K562 (cell line): ENCODE measurements at regions not wholly inside any gene's neighbourhood (a gene's known extent, or its start where the extent isn't known, plus 50 kb on each side); places are given as distances from the start of the nearest gene placed in this dataset.

Experiments
- ATAC-seq: fragments of 200-7000 bp; cut with Tn5 transposase; 3 replicates; pipeline ENCODE4 v1.9.1; 2020; ENCODE audit warnings: moderate library complexity
- BruUV-seq: library from RNA; stranded (reverse); fragments of 400-500 nt; replicated peaks from 2 replicates; lab custom pipeline; 2021; lab: Mats Ljungman, UMichigan
- CTCF ChIA-PET: fragments of 300-600 bp; formaldehyde crosslinking; extraction: SDS; loops from one replicate; lab custom pipeline; 2021; ENCODE audit warnings: low intra/inter-chr PET ratio; lab: Yijun Ruan, JAX
- POLR2A ChIA-PET: fragments of 300-600, 350-650 bp; sonication (Branson Sonifier 250); formaldehyde crosslinking; extraction: SDS; loops from one replicate; lab custom pipeline; 2021; ENCODE audit warnings: antibody characterized with exemption, inconsistent platforms; lab: Yijun Ruan, JAX
- DNase-seq, 4 experiments: peaks; one replicate each; pipeline versions ENCODE4 v3.0.0 to v3.0.0-alpha.2; 2011 to 2018; ENCODE audit warnings: low spot score in 3 of 4, mixed read lengths in 3 of 4; ENCODE audit errors: extremely low read depth in 1 of 4
- FAIRE-seq: peaks from 2 replicates; lab custom pipeline; 2011; peaks lifted over from hg19 to GRCh38; lab: Jason Lieb, UNC
- H2AFZ ChIP-seq: 2 replicates; pipeline ENCODE4 v1.6.0; 2011; ENCODE audit warnings: low read depth, low read length, control low read depth, inconsistent platforms
- H3K27ac ChIP-seq: fragments of 200-600 bp; 3 replicates; pipeline ENCODE4 v1.8.0; 2011; ENCODE audit warnings: low read depth, mild to moderate bottlenecking, control low read depth, inconsistent platforms, low read length, moderate library complexity, mixed read lengths; ENCODE audit errors: extremely low read depth
- H3K27me3 ChIP-seq, 2 experiments: fragments of 300-600 bp in 1 of 2; 2 replicates in 1 of 2; 3 replicates in 1 of 2; pipeline versions ENCODE4 v1.6.0 to v1.8.0; 2011; ENCODE audit warnings: inconsistent platforms in 2 of 2, low read length in 2 of 2, mild to moderate bottlenecking in 1 of 2, mixed read lengths in 1 of 2, moderate library complexity in 1 of 2; ENCODE audit not compliant: control insufficient read depth in 2 of 2, insufficient read depth in 2 of 2
- H3K36me3 ChIP-seq: fragments of 300-600 bp; 3 replicates; pipeline ENCODE4 v1.8.0; 2011; ENCODE audit warnings: mild to moderate bottlenecking, low read length, inconsistent platforms; ENCODE audit not compliant: control insufficient read depth, insufficient read depth
- H3K4me1 ChIP-seq, 2 experiments: fragments of 200-600 bp in 1 of 2; replicated peaks in 1 of 2; 2 replicates in 1 of 2; 3 replicates in 1 of 2; pipeline versions ENCODE4 v1.5.1 to v1.8.0; 2011; ENCODE audit warnings: inconsistent platforms in 2 of 2, low read length in 2 of 2, mild to moderate bottlenecking in 1 of 2, mixed read lengths in 1 of 2, moderate library complexity in 1 of 2; ENCODE audit not compliant: control insufficient read depth in 2 of 2, insufficient read depth in 2 of 2
- H3K4me2 ChIP-seq: 2 replicates; pipeline ENCODE4 v1.6.1; 2011; ENCODE audit warnings: low read length, control low read depth, inconsistent platforms, mixed read lengths; ENCODE audit not compliant: insufficient read depth
- H3K4me3 ChIP-seq: fragments of 200-600 bp; sonication (generic), shearing (Covaris generic); 2 replicates; pipeline ENCODE4 v1.5.1; 2016; ENCODE audit warnings: control low read depth, inconsistent platforms
- H3K79me2 ChIP-seq: fragments of 200-600 bp; 3 replicates; pipeline ENCODE4 v1.8.0; 2011; ENCODE audit warnings: low read length, inconsistent platforms; ENCODE audit not compliant: control insufficient read depth, insufficient read depth
- H3K9ac ChIP-seq, 2 experiments: 2 replicates each; pipeline versions ENCODE4 v1.6.0 to v1.6.1; 2011; ENCODE audit warnings: low read depth in 2 of 2, low read length in 2 of 2, control low read depth in 1 of 2, inconsistent platforms in 1 of 2, mild to moderate bottlenecking in 1 of 2, mixed read lengths in 1 of 2; ENCODE audit not compliant: insufficient read depth in 1 of 2
- H3K9me1 ChIP-seq: one replicate; pipeline ENCODE4 v1.6.0; 2011; ENCODE audit warnings: inconsistent platforms, mild to moderate bottlenecking, low read length, moderate library complexity; ENCODE audit not compliant: control insufficient read depth, insufficient read depth
- H3K9me3 ChIP-seq: replicated peaks from 2 replicates; pipeline ENCODE4 v1.5.1; 2011; ENCODE audit warnings: low read depth, low read length, inconsistent platforms; ENCODE audit not compliant: control insufficient read depth, insufficient read depth
- H4K20me1 ChIP-seq: replicated peaks from 2 replicates; pipeline ENCODE4 v1.6.1; 2011; ENCODE audit warnings: low read length, inconsistent platforms, mixed read lengths; ENCODE audit not compliant: control insufficient read depth, insufficient read depth
- BDP1 ChIP-seq: IDR thresholded peaks from 3 replicates; pipeline ENCODE4 v1.6.1; 2011; ENCODE audit not compliant: insufficient read length, insufficient read depth
- CBX2 ChIP-seq: fragments of 200-600 bp; sonication (generic); IDR thresholded peaks from one replicate; pipeline ENCODE4 v1.6.1; 2012; ENCODE audit warnings: mild to moderate bottlenecking, low read length, inconsistent platforms; ENCODE audit not compliant: insufficient read depth, poor library complexity, severe bottlenecking
- HNRNPL ChIP-seq: fragments of 200-400 bp; formaldehyde crosslinking; IDR thresholded peaks from 2 replicates; pipeline ENCODE4 v1.6.1; 2017; ENCODE audit warnings: low read depth, mild to moderate bottlenecking, low read length
- KAT2B ChIP-seq: IDR thresholded peaks from one replicate; pipeline ENCODE4 v1.6.1; 2012; ENCODE audit warnings: low read depth, mild to moderate bottlenecking, control low read depth, inconsistent platforms, low read length, moderate library complexity
- MEF2D ChIP-seq: conservative IDR thresholded peaks from 2 replicates; pipeline ENCODE4 v1.6.1; 2016; ENCODE audit warnings: low read depth, missing genetic modification characterization, missing compliant biosample characterization
- MIER1 ChIP-seq: fragments of 450-650 bp; IDR thresholded peaks from 2 replicates; pipeline ENCODE4 v1.6.1; 2016; ENCODE audit warnings: antibody characterized with exemption, mild to moderate bottlenecking, low read depth
- PHTF2 ChIP-seq: fragments of 250-450 bp; sonication (Bioruptor Pico); IDR thresholded peaks from 2 replicates; pipeline ENCODE4 v1.5.0; 2021; ENCODE audit warnings: mild to moderate bottlenecking
- PTBP1 ChIP-seq: fragments of 200-400 bp; formaldehyde crosslinking; IDR thresholded peaks from 2 replicates; pipeline ENCODE4 v1.6.1; 2017; ENCODE audit warnings: low read depth, low read length
- SMAD3 ChIP-seq: fragments of 450-650 bp; formaldehyde crosslinking; conservative IDR thresholded peaks from 2 replicates; pipeline ENCODE4 v1.4.0; 2020; ENCODE audit warnings: mild to moderate bottlenecking
- TFE3 ChIP-seq: fragments of 450-650 bp; formaldehyde crosslinking; IDR thresholded peaks from 2 replicates; pipeline ENCODE4 v1.4.0; 2020; ENCODE audit warnings: mild to moderate bottlenecking, mixed read lengths
- ZNF197 ChIP-seq: fragments of 200-800 bp; sonication (Bioruptor generic); IDR thresholded peaks from 2 replicates; pipeline ENCODE4 v1.6.1; 2016; ENCODE audit warnings: low read depth, missing genetic modification characterization, missing compliant biosample characterization
- ZNF408 ChIP-seq: fragments of 250-450 bp; sonication (Bioruptor Pico); IDR thresholded peaks from 2 replicates; pipeline ENCODE4 v1.4.0; 2020; ENCODE audit warnings: low read depth, mild to moderate bottlenecking, moderate library complexity
- ZNF445 ChIP-seq: fragments of 250-450 bp; sonication (Bioruptor Pico); IDR thresholded peaks from 2 replicates; pipeline ENCODE4 v1.4.0; 2020; ENCODE audit warnings: low read depth, mild to moderate bottlenecking, moderate library complexity
- in situ Hi-C: fragments of 300-500 bp; cut with MboI; formaldehyde crosslinking; loops from 4 replicates; pipeline ENCODE4 v1.15.0; 2018; ENCODE audit warnings: inconsistent platforms, mixed read lengths
- intact Hi-C: fragments of 100-400 bp; cut with micrococcal nuclease; formaldehyde crosslinking; loops from 2 replicates; pipeline ENCODE4 v1.14.2; 2022
- TF ChIP-seq, protein P1 (sequence below), 2 experiments: fragments of 450-650 bp; IDR thresholded peaks; 2 replicates each; pipeline ENCODE4 v1.6.1; 2016

GRCh38 chr1:121483234-121483633 is 298.5 kb downstream of the SRGAP2C start:
- FAIRE-seq (no peak), ATAC-seq (no peak)
- H3K4me2 ChIP-seq: no peak overlapping the region
- no peak overlapping the region for H3K9ac ChIP-seq
- peak; percentile 72; the same call in 1 of the 2 replicates for TF ChIP-seq ZNF445 (CRISPR knock-in tag)
- no peak for TF ChIP-seq BDP1
- no peak for TF ChIP-seq SMAD3 (CRISPR knock-in tag)
- TF ChIP-seq, all 486 proteins: peak for 1
- Histone ChIP-seq H3K36me3 (no peaks in the 10 kb centered on the region), H2AFZ (no peak overlapping the region), H3K4me1 (peaks cover 0 to 9% of the 10 kb centered on the region in 2 experiments; a peak in 2 of 5 replicates), H3K4me3 (no peak overlapping the region), H3K27me3 (no peaks in the 10 kb centered on the region), H3K27ac (no peak overlapping the region), H3K79me2 (no peaks in the 10 kb centered on the region), H3K9me1 (no peaks in the 10 kb centered on the region), H3K9me3 (no peaks in the 10 kb centered on the region), H4K20me1 (no peaks in the 10 kb centered on the region)
- in situ Hi-C loops (no loop called here), intact Hi-C loops (no loop called here)
- no TSS peak for BruUV-seq
- POLR2A ChIA-PET: no interaction called here
- no peak for DNase-seq
- CTCF ChIA-PET: no interaction called here

DNA sequence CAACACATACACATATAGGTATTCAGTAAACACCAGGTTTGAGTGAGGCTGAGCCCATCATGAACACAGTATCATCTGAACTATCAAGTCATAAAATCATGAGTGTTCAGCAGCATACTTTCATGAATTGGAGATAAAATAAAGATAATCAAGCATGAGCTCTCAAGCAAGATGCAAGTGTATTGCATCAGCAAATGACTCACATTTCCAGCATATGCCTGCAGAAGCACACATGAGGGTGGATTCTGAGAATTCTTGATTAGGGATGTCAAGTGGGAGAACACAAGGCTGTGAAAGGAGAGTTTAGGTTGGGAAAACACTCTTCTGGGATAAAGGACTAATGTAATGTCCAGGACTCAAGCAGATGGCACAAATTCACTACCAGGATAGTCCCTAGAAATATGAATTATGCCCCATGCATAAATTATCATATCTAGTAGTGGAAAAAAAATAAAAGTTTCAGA is 299.2 kb downstream of the SRGAP2C start:
- intact Hi-C loops (no loop called here), in situ Hi-C loops (no loop called here)
- no peaks in the 10 kb centered on the region; a peak in 1 of 5 replicates for H3K27me3 ChIP-seq
- no peak overlapping the region for H2AFZ ChIP-seq
- CTCF ChIA-PET: no interaction called here
- peaks cover 0 to 9% of the 10 kb centered on the region in 2 experiments; a peak in 2 of 5 replicates for H3K4me1 ChIP-seq
- H3K4me2 ChIP-seq: no peak overlapping the region
- ATAC-seq: peak; percentile 51; the same call in 1 of the 3 replicates
- no peak for FAIRE-seq
- no peaks in the 10 kb centered on the region for H3K9me1 ChIP-seq
- H4K20me1 ChIP-seq: no peaks in the 10 kb centered on the region
- POLR2A ChIA-PET: no interaction called here
- H3K4me3 ChIP-seq: no peak overlapping the region
- peak in 1 of 4 experiments; percentile 5 for DNase-seq
- no peaks in the 10 kb centered on the region for H3K9me3 ChIP-seq
- H3K36me3 ChIP-seq: no peaks in the 10 kb centered on the region
- no peak overlapping the region for H3K9ac ChIP-seq
- H3K27ac ChIP-seq: peak overlapping the region; percentile 13; the same call in 1 of the 3 replicates
- H3K79me2 ChIP-seq: no peaks in the 10 kb centered on the region
- BruUV-seq: no TSS peak
- TF ChIP-seq MIER1 (no peak), PTBP1 (no peak), ZNF197 (CRISPR knock-in tag) (peak; percentile 83; the same call in 1 of the 2 replicates), PHTF2 (CRISPR knock-in tag) (no peak), HNRNPL (no peak), CBX2 (no peak), KAT2B (no peak), MEF2D (no peak), ZNF408 (CRISPR knock-in tag) (no peak), TFE3 (CRISPR knock-in tag) (no peak)
- TF ChIP-seq, protein P1, sequence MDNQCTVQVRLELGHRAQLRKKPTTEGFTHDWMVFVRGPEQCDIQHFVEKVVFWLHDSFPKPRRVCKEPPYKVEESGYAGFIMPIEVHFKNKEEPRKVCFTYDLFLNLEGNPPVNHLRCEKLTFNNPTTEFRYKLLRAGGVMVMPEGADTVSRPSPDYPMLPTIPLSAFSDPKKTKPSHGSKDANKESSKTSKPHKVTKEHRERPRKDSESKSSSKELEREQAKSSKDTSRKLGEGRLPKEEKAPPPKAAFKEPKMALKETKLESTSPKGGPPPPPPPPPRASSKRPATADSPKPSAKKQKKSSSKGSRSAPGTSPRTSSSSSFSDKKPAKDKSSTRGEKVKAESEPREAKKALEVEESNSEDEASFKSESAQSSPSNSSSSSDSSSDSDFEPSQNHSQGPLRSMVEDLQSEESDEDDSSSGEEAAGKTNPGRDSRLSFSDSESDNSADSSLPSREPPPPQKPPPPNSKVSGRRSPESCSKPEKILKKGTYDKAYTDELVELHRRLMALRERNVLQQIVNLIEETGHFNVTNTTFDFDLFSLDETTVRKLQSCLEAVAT (IDR thresholded peaks at IDR 0.05): no peak
